ENCODE measurements at regions not wholly inside any gene's neighbourhood (a gene's known extent, or its start where the extent isn't known, plus 50 kb on each side); places are given as distances from the start of the nearest gene placed in this dataset.

DNA sequence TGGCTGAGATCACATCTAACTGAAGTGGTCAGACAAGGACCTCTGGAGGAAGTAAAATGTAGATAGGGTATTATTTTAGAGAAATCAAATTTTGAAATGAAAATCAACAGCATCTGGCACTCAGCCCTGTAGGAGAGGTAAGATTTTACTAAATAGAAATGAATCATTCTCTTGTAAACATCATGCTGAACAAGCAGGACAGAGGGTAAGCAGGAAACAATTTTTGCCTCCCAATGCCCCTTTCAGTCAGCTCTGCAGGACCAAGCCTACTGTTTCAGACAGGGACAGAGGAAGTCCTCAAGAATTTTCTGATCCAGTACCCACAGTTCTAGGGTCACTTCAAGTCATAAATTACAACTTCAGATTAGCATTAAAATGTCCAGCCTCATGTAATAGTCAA lies 190.1 kb downstream of the ESM1 start:
- DNase-seq: no peak
- ChIA-PET CTCF (interaction anchor here (1.7 to 3.3 kb wide), 2 partner anchors 278 to 306 kb away, joined by 5 to 16 read pairs; partner anchors contain the start of gene SNX18), POLR2A (no interaction called here)

DNA sequence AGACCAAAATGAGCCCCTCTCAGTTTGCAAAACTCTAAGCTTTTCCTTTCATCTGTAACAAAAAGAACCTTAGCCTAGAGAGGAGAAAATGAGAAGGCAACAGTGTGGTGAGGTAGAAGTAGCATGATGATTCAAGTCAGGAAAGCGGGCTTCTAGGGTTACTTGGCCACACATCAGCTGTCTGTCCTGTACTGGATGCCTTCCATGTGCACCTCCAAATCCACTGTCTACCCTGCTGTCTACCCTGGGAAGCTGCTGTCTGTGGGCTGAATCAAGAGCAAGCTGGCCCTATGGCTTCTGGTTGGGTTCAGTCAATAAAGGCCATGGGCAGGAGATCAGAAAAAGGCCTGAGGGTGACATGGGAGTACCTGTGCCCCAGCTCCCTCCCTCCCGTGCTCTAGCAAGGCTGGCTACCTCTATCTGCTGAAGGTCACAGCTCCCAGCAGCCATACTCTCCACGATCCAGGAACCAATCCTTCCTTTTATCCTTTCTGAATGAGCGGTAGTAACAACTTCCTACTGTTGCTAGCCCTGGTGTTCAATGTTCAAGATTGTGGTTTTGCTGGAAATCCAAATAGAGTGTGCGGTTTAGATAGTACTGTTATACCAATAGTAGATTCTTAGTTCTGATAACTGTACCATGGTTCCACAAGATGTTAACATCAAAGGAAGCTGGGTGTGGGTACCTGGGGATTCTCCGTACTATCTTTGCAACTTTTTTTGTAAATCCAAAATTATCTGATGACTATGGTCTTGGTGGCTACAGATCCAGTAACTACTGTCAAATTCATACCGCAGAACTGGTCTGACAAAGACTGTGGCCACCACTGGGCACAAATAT lies 191.0 kb downstream of the ESM1 start:
- Histone ChIP-seq H3K36me3 (replicated peaks in 1 of 2; ENCODE audit: control insufficient read depth in 1 of 2, insufficient read depth in 2 of 2, low read length in 1 of 2) (no peaks in the 10 kb centered on the region), H3K9me3 (no peaks in the 10 kb centered on the region), H3K27ac (ENCODE audit: low read depth in 2 of 2, low read length in 1 of 2) (no peak overlapping the region), H3K4me2 (no peak overlapping the region), H2AFZ (ENCODE audit: low read depth) (no peak overlapping the region), H3K4me3 (ENCODE audit: low read depth in 2 of 2, low read length in 1 of 2) (no peak overlapping the region), H3F3A (replicated peaks; ENCODE audit: insufficient read depth) (no peaks in the 10 kb centered on the region), H3K27me3 (ENCODE audit: insufficient read depth) (no peaks in the 10 kb centered on the region; the same call in 1 of the 2 replicates), H3K9me2 (no peaks in the 10 kb centered on the region), H3K4me1 (ENCODE audit: control insufficient read depth in 1 of 2, insufficient read depth in 2 of 2, low read depth in 1 of 2, low read length in 1 of 2) (no peaks in the 10 kb centered on the region), H3K79me2 (ENCODE audit: insufficient read depth) (no peaks in the 10 kb centered on the region), H3K9ac (no peak overlapping the region), H4K20me1 (ENCODE audit: insufficient read depth) (no peaks in the 10 kb centered on the region)
- no peak for DNase-seq
- TF ChIP-seq FOSL2 (IDR thresholded peaks at IDR 0.05; ENCODE audit: borderline replicate concordance, low read depth) (no peak), USF2 (IDR thresholded peaks at IDR 0.05; ENCODE audit: borderline replicate concordance, low read depth, low read length) (no peak), MEF2A (IDR thresholded peaks at IDR 0.05; ENCODE audit: borderline replicate concordance, low read depth) (no peak), FOXJ3 (CRISPR knock-in tag; IDR thresholded peaks at IDR 0.05) (no peak), RAD21 (IDR thresholded peaks at IDR 0.05; ENCODE audit: low read length) (no peak), POLR2AphosphoS5 (IDR thresholded peaks at IDR 0.05; ENCODE audit: low read depth, low read length) (no peak), YY1 (IDR thresholded peaks at IDR 0.05; ENCODE audit: low read depth) (no peak), PBX3 (IDR thresholded peaks at IDR 0.05) (no peak), ELF1 (IDR thresholded peaks at IDR 0.05) (no peak), NRF1 (IDR thresholded peaks at IDR 0.05; ENCODE audit: low read depth, low read length) (no peak), TAF1 (IDR thresholded peaks at IDR 0.05; ENCODE audit: borderline replicate concordance, low read depth, low read length) (no peak), FOXM1 (IDR thresholded peaks at IDR 0.05; ENCODE audit: low read depth) (no peak), RFX5 (IDR thresholded peaks at IDR 0.05; ENCODE audit: low read length) (no peak), SIN3A (IDR thresholded peaks at IDR 0.05; ENCODE audit: borderline replicate concordance, low read depth, low read length) (no peak)
- WGBS (ENCODE audit: low lambda C conversion rate): 43% methylated on average over 7 of the region's 7 CpGs
- ChIA-PET POLR2A (no interaction called here), CTCF (interaction anchor here (1.6 to 3.3 kb wide), 2 partner anchors 17 to 277 kb away, joined by 3 to 16 read pairs; partner anchors contain the start of gene SNX18)

More for the DNA sequence above, 190.1 kb downstream of the ESM1 start:
- Histone ChIP-seq H3K9me2 (no peaks in the 10 kb centered on the region), H3K4me3 (ENCODE audit: low read depth in 2 of 2, low read length in 1 of 2) (no peak overlapping the region), H3K27ac (ENCODE audit: low read depth in 2 of 2, low read length in 1 of 2) (no peak overlapping the region), H3K4me2 (no peak overlapping the region), H3F3A (replicated peaks; ENCODE audit: insufficient read depth) (no peaks in the 10 kb centered on the region), H3K4me1 (ENCODE audit: control insufficient read depth in 1 of 2, insufficient read depth in 2 of 2, low read depth in 1 of 2, low read length in 1 of 2) (no peaks in the 10 kb centered on the region), H2AFZ (ENCODE audit: low read depth) (no peak overlapping the region), H3K27me3 (ENCODE audit: insufficient read depth) (no peaks in the 10 kb centered on the region; the same call in 1 of the 2 replicates), H3K9me3 (no peaks in the 10 kb centered on the region), H3K36me3 (replicated peaks in 1 of 2; ENCODE audit: control insufficient read depth in 1 of 2, insufficient read depth in 2 of 2, low read length in 1 of 2) (no peaks in the 10 kb centered on the region), H3K9ac (no peak overlapping the region), H4K20me1 (ENCODE audit: insufficient read depth) (no peaks in the 10 kb centered on the region), H3K79me2 (ENCODE audit: insufficient read depth) (no peaks in the 10 kb centered on the region)
- TF ChIP-seq MEF2A (IDR thresholded peaks at IDR 0.05; ENCODE audit: borderline replicate concordance, low read depth) (no peak), TEAD4 (IDR thresholded peaks at IDR 0.05; ENCODE audit: borderline replicate concordance, insufficient read depth) (no peak)
- TF ChIP-seq, protein P1, sequence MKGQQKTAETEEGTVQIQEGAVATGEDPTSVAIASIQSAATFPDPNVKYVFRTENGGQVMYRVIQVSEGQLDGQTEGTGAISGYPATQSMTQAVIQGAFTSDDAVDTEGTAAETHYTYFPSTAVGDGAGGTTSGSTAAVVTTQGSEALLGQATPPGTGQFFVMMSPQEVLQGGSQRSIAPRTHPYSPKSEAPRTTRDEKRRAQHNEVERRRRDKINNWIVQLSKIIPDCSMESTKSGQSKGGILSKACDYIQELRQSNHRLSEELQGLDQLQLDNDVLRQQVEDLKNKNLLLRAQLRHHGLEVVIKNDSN (IDR thresholded peaks at IDR 0.05; ENCODE audit: borderline replicate concordance, low read depth): no peak

All from SK-N-SH (cell line).